ENCODE measurements at regions not wholly inside any gene's neighbourhood (a gene's known extent, or its start where the extent isn't known, plus 50 kb on each side); places are given as distances from the start of the nearest gene placed in this dataset.

DNA sequence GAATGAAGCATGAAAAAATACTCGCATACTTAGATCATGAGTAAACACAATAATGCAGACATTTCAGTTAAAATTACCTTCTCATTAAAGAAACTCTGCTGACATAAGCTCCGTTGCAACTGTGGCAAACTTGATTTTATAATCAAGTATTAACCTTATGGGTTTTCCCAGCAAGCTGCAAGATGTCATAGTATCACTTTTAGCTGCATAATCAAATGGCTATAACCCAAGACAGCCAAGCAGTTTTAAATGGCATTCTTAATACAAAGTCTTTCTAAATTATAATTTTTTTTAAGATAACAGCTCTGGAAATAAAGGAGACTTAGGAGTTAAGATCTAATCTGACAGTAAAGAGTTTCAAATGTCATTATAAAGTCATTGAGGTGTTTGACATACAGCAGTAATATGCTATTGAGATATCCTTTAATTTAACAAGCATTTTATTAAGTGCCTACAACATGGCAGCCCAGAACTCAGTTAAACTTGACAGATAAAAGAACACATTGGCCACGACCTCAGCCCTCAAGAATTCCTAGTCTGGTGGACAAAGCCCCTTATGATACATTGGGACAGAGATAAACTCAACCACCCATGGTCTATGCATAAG, 163.1 kb upstream of the FAT3 start:
- no peak overlapping the region for H3K4me3 ChIP-seq (ENCODE audit: low read length)
- no peaks in the 10 kb centered on the region for H3K27me3 ChIP-seq (ENCODE audit: control insufficient read depth, insufficient read depth, low read length)
- H3K4me1 ChIP-seq (ENCODE audit: control insufficient read depth, insufficient read depth, low read length) = no peaks in the 10 kb centered on the region
- H3K9me3 Mint-ChIP-seq = peaks cover 4 to 13% of the 10 kb centered on the region in 2 donors
- 64% methylated on average over 3 of the region's 3 CpGs for WGBS (ENCODE audit: insufficient coverage)
- H3K4me3 Mint-ChIP-seq = no peak overlapping the region
- no peak overlapping the region for H3K27ac Mint-ChIP-seq
- no peaks in the 10 kb centered on the region for H3K4me1 Mint-ChIP-seq
- H3K36me3 Mint-ChIP-seq = no peaks in the 10 kb centered on the region
- ATAC-seq = no peak
- TF ChIP-seq, protein P1, sequence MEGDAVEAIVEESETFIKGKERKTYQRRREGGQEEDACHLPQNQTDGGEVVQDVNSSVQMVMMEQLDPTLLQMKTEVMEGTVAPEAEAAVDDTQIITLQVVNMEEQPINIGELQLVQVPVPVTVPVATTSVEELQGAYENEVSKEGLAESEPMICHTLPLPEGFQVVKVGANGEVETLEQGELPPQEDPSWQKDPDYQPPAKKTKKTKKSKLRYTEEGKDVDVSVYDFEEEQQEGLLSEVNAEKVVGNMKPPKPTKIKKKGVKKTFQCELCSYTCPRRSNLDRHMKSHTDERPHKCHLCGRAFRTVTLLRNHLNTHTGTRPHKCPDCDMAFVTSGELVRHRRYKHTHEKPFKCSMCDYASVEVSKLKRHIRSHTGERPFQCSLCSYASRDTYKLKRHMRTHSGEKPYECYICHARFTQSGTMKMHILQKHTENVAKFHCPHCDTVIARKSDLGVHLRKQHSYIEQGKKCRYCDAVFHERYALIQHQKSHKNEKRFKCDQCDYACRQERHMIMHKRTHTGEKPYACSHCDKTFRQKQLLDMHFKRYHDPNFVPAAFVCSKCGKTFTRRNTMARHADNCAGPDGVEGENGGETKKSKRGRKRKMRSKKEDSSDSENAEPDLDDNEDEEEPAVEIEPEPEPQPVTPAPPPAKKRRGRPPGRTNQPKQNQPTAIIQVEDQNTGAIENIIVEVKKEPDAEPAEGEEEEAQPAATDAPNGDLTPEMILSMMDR (IDR thresholded peaks at IDR 0.05) = no peak
- H3K36me3 ChIP-seq (ENCODE audit: control insufficient read depth, insufficient read depth, low read length) = no peaks in the 10 kb centered on the region
- peaks cover 5% of the 10 kb centered on the region for H3K9me3 ChIP-seq (ENCODE audit: control insufficient read depth, insufficient read depth, low read length)
- no peaks in the 10 kb centered on the region for H3K27me3 Mint-ChIP-seq (ENCODE audit: low read depth in 2 of 2)
- intact Hi-C loops (cut with micrococcal nuclease) = no loop called here
- H3K27ac ChIP-seq (ENCODE audit: low read length) = no peak overlapping the region
- no peak for DNase-seq

DNA sequence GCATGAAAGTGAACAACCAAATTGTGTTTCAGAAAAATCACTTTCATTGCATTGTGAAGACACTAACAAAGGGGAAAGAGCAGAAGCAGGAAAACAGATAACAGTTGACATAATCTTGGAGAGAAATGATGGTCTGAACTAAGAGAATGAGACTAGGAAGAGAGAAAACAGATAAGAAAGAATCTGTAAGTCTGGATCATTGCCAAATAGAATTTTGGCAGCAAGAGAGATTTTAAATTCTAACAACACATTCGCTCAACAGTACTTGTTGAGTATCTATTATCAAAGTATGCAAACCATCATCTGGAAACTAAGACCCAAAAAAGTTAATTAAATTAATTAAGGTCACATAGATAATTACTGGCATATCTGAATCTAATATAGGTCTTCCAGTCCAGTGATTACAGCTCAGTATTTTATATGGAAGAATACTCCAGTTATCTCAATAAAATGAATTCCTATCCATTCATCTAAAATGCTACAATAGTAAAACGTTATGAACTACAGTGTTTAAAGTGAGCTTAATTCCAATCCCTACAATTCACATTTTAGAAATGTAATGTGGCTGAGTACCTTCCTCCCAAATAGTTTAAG, 166.7 kb upstream of the FAT3 start:
- Mint-ChIP-seq H3K27ac (no peak overlapping the region), H3K27me3 (ENCODE audit: low read depth in 2 of 2) (no peaks in the 10 kb centered on the region), H3K4me1 (no peaks in the 10 kb centered on the region), H3K36me3 (no peaks in the 10 kb centered on the region), H3K9me3 (peaks cover 13 to 24% of the 10 kb centered on the region in 2 donors), H3K4me3 (no peak overlapping the region)
- Histone ChIP-seq H3K4me1 (ENCODE audit: control insufficient read depth, insufficient read depth, low read length) (no peaks in the 10 kb centered on the region), H3K36me3 (ENCODE audit: control insufficient read depth, insufficient read depth, low read length) (no peaks in the 10 kb centered on the region), H3K9me3 (ENCODE audit: control insufficient read depth, insufficient read depth, low read length) (no peaks in the 10 kb centered on the region), H3K27me3 (ENCODE audit: control insufficient read depth, insufficient read depth, low read length) (no peaks in the 10 kb centered on the region), H3K4me3 (ENCODE audit: low read length) (no peak overlapping the region), H3K27ac (ENCODE audit: low read length) (no peak overlapping the region)
- DNase-seq (no peak), ATAC-seq (no peak)
- no CpG with 5 or more reads among the region's 2 CpGs for WGBS (ENCODE audit: insufficient coverage)
- intact Hi-C loops (cut with micrococcal nuclease) = no loop called here
- TF ChIP-seq, protein P1 (IDR thresholded peaks at IDR 0.05) = no peak

DNA sequence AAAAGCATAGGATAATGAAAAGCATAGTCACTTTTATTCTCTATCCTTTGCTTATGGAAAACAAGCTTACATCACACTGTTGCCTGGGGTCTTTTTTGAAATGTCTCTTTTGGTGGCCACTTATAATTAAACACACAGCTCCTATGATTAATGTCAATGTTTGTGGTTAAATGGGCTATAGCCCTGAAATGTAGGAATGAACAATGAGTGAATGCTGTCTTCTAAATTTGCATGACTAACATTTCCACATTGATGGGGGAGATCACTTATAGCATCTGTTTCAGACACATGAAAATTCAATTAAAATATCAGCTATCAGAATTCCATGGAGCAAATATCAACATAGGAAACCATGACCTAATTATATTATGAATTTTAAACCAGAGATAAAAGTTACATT, 171.4 kb upstream of the FAT3 start:
- Histone ChIP-seq H3K36me3 (ENCODE audit: control insufficient read depth, insufficient read depth, low read length) (no peaks in the 10 kb centered on the region), H3K9me3 (ENCODE audit: control insufficient read depth, insufficient read depth, low read length) (peaks cover 4% of the 10 kb centered on the region), H3K27ac (ENCODE audit: low read length) (no peak overlapping the region), H3K4me3 (ENCODE audit: low read length) (no peak overlapping the region), H3K4me1 (ENCODE audit: control insufficient read depth, insufficient read depth, low read length) (no peaks in the 10 kb centered on the region), H3K27me3 (ENCODE audit: control insufficient read depth, insufficient read depth, low read length) (no peaks in the 10 kb centered on the region)
- Mint-ChIP-seq H3K36me3 (no peaks in the 10 kb centered on the region), H3K27me3 (ENCODE audit: low read depth in 2 of 2) (no peaks in the 10 kb centered on the region), H3K4me1 (no peaks in the 10 kb centered on the region), H3K4me3 (no peak overlapping the region), H3K27ac (no peak overlapping the region), H3K9me3 (peaks cover 19 to 22% of the 10 kb centered on the region in 2 donors)
- DNase-seq = no peak
- TF ChIP-seq, protein P1 (IDR thresholded peaks at IDR 0.05) = no peak
- intact Hi-C loops (cut with micrococcal nuclease) = no loop called here
- ATAC-seq = no peak

DNA sequence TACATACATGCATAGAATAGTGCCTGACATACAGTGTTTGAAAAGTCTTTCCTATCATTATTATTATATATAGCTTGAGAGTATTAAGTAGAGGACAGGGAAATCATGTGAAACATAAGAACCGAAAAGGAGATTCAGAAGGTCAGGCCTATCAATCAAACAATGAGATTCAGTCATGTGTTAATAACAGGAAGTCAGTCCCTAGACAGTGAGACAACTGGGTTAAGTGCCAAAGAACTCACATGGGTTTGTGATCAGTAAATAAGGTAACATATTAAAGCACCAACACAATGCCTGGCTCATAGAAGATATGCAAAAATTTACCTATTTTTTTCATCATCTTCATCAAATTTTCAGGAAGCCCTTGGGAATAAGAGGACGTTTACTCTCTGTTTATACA, 174.3 kb upstream of the FAT3 start:
- DNase-seq (no peak), ATAC-seq (no peak)
- H3K36me3 ChIP-seq (ENCODE audit: control insufficient read depth, insufficient read depth, low read length) = no peaks in the 10 kb centered on the region
- no peak overlapping the region for H3K4me3 ChIP-seq (ENCODE audit: low read length)
- no peaks in the 10 kb centered on the region for H3K27me3 ChIP-seq (ENCODE audit: control insufficient read depth, insufficient read depth, low read length)
- H3K27ac ChIP-seq (ENCODE audit: low read length) = no peak overlapping the region
- no peaks in the 10 kb centered on the region for H3K4me1 Mint-ChIP-seq
- peaks cover 11 to 13% of the 10 kb centered on the region in 2 donors for H3K9me3 Mint-ChIP-seq
- H3K4me3 Mint-ChIP-seq = no peak overlapping the region
- TF ChIP-seq, protein P1 (IDR thresholded peaks at IDR 0.05) = no peak
- H3K27ac Mint-ChIP-seq = no peak overlapping the region
- WGBS (ENCODE audit: insufficient coverage) = 50% methylated on average over 2 of the region's 2 CpGs
- H3K36me3 Mint-ChIP-seq = no peaks in the 10 kb centered on the region
- H3K9me3 ChIP-seq (ENCODE audit: control insufficient read depth, insufficient read depth, low read length) = peaks cover 4% of the 10 kb centered on the region
- no peaks in the 10 kb centered on the region for H3K4me1 ChIP-seq (ENCODE audit: control insufficient read depth, insufficient read depth, low read length)
- intact Hi-C loops (cut with micrococcal nuclease) = no loop called here
- no peaks in the 10 kb centered on the region for H3K27me3 Mint-ChIP-seq (ENCODE audit: low read depth in 2 of 2)

All from natural killer cell (primary cell).